ENCODE measurements at regions not wholly inside any gene's neighbourhood (a gene's known extent, or its start where the extent isn't known, plus 50 kb on each side); places are given as distances from the start of the nearest gene placed in this dataset.

DNA sequence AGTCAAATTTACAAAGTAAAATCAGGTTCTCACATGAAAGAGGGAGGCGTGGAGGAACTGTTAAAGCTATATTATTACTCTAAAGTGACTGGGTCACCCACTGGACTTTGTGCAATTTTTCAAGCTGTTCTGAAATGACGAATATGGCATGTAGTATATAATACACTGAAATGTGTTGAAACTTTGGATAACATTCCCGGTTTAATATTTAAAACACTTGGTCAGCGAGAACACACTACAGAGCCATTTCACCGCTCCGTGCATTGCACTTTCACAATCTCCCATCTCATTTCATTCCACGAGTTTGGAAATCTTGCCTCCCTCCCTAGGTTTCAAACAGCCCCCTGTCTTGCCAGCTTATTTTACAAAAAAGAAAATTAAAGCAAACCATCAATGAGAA, 337.9 kb downstream of the WDR11 start:
- Histone ChIP-seq H3K27me3 (ENCODE audit: control insufficient read depth, insufficient read depth, low read length) (no peaks in the 10 kb centered on the region), H3K27ac (ENCODE audit: low read depth, low read length) (peak overlapping the region; percentile 67), H3K4me1 (ENCODE audit: control insufficient read depth, insufficient read depth, low read length) (peaks cover 6% of the 10 kb centered on the region), H3K4me3 (ENCODE audit: low read length) (no peak overlapping the region), H3K36me3 (ENCODE audit: control insufficient read depth, insufficient read depth, low read length) (no peaks in the 10 kb centered on the region), H3K9ac (ENCODE audit: low read length) (no peak overlapping the region)

DNA sequence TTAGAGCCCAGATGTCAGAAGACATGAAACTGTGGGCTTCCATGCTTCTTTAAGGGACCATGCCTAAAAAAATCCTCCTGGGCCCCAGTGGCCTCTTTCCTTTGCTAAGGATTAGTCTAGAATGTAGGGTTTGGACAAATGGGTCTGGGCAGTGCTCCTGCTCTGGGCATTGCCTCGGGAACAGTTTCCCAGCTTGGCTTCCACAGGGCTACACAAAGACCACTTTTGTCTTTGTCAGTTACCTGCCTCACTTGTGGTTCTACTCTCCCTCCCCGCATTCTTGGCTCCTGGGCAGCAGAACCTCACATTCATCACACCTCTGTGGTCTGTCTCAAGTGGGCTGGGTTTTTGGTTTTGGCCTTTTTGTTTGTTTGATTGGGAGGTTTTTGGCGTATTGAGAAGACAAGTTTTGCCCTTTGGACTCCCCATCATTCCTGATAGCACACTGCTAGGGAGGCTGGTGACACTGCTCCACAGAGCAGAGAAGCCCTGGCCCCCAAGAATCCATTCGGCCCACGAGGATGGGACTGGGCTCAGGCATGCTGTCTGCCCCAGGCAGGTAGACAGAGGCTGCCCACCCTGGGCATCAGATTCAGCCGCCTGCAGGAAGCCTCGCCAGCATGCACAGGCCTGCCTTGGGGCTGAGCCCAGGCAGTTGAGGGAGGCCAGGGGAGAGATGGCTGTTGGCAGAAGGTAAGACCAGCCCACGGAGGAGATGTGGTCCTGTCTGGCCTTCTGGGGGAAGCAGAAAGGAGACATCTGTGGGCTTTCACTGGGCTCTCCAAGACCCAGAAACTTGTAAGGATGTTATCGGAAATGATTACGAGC, 343.7 kb downstream of the WDR11 start:
- no peak overlapping the region for H3K27ac ChIP-seq (ENCODE audit: low read depth, low read length)
- H3K27me3 ChIP-seq (ENCODE audit: control insufficient read depth, insufficient read depth, low read length), result no peaks in the 10 kb centered on the region
- no peaks in the 10 kb centered on the region for H3K4me1 ChIP-seq (ENCODE audit: control insufficient read depth, insufficient read depth, low read length)
- H3K36me3 ChIP-seq (ENCODE audit: control insufficient read depth, insufficient read depth, low read length), result no peaks in the 10 kb centered on the region
- no peak overlapping the region for H3K4me3 ChIP-seq (ENCODE audit: low read length)
- H3K9ac ChIP-seq (ENCODE audit: low read length), result no peak overlapping the region

DNA sequence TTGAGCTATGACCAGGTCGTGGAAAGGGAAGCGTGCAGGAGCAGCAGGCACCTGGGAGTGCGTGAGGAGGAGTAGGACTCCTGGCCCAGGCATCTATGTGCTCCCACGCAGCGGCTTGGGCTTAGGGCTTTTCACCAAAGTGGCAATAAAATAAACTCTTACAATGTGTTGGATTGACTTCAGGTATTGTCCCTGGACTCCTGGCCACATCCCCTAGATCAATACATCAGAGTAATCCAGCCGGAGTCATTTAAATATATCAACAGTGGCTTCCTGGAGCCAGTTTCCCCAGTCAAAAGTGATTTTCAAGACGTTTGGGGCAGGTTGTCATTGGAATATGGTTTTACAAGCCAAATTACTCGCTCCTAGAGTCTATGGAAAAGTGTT, 344.4 kb downstream of the WDR11 start:
- Histone ChIP-seq H3K27me3 (ENCODE audit: control insufficient read depth, insufficient read depth, low read length) (no peaks in the 10 kb centered on the region), H3K27ac (ENCODE audit: low read depth, low read length) (no peak overlapping the region), H3K4me1 (ENCODE audit: control insufficient read depth, insufficient read depth, low read length) (no peaks in the 10 kb centered on the region), H3K9ac (ENCODE audit: low read length) (no peak overlapping the region), H3K36me3 (ENCODE audit: control insufficient read depth, insufficient read depth, low read length) (no peaks in the 10 kb centered on the region), H3K4me3 (ENCODE audit: low read length) (no peak overlapping the region)

DNA sequence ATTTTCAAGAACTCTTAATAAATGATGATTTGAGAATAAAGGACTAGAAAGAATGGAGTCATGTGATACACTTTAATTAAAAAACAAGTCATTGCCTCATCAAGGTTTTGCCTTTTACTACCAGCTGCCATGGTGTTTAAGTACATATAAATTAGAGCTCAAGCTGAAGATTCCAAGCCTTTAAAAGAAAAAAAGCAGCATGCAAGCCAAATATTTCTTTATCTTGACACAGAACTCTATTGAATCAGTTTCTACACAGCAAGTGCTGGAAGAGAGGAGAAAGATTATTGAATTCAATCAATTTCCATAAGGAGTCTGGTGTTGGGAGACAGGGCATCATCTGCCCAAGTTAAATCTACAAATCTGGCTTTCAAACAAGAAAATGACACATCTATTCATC, 347.9 kb downstream of the WDR11 start:
- Histone ChIP-seq H3K4me3 (ENCODE audit: low read length) (no peak overlapping the region), H3K9ac (ENCODE audit: low read length) (no peak overlapping the region), H3K27me3 (ENCODE audit: control insufficient read depth, insufficient read depth, low read length) (no peaks in the 10 kb centered on the region), H3K27ac (ENCODE audit: low read depth, low read length) (no peak overlapping the region), H3K4me1 (ENCODE audit: control insufficient read depth, insufficient read depth, low read length) (no peaks in the 10 kb centered on the region), H3K36me3 (ENCODE audit: control insufficient read depth, insufficient read depth, low read length) (no peaks in the 10 kb centered on the region)

DNA sequence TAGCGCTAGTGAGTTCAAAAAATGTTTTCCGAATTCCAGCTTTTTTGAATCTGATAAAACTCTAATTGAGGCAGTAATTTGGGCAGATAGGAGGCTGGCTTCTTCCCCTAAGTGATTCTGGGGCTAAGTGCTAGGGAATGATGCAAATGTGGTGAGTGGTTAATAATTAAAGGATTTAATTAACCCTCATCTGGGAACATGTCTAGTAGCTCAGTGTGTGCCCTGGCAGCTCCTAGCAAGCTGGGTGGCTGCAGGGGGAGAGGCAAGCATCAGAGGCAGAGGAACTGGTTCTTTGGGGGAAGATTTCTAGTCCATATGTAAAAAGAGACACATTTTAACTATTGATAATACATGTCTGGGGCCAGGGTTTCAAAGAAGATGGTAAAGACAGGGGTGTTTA, 354.5 kb downstream of the WDR11 start:
- no peaks in the 10 kb centered on the region for H3K27me3 ChIP-seq (ENCODE audit: control insufficient read depth, insufficient read depth, low read length)
- no peaks in the 10 kb centered on the region for H3K4me1 ChIP-seq (ENCODE audit: control insufficient read depth, insufficient read depth, low read length)
- H3K27ac ChIP-seq (ENCODE audit: low read depth, low read length), result no peak overlapping the region
- no peaks in the 10 kb centered on the region for H3K36me3 ChIP-seq (ENCODE audit: control insufficient read depth, insufficient read depth, low read length)
- H3K4me3 ChIP-seq (ENCODE audit: low read length), result no peak overlapping the region
- H3K9ac ChIP-seq (ENCODE audit: low read length), result no peak overlapping the region

DNA sequence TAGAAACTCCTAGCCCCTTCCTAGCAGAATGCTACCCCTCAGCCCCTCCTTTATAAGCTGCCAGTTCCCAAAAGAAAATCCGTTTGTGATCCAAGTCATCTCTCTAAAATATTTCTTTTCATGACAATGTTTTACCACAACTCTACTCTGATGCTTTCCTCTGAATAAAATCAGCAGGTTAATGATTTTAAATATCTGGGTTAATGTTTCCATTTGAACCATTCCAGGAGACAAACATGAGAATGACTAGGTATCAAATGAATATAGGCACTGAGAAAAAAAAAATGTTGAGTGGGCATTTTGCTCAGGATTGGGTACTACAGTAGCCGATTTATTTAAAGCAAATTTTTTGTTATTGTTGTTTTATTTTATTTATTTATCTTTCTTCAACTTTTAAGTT, 360.3 kb downstream of the WDR11 start:
- peaks cover 5% of the 10 kb centered on the region for H3K4me1 ChIP-seq (ENCODE audit: control insufficient read depth, insufficient read depth, low read length)
- no peaks in the 10 kb centered on the region for H3K27me3 ChIP-seq (ENCODE audit: control insufficient read depth, insufficient read depth, low read length)
- no peak overlapping the region for H3K4me3 ChIP-seq (ENCODE audit: low read length)
- no peak overlapping the region for H3K9ac ChIP-seq (ENCODE audit: low read length)
- H3K36me3 ChIP-seq (ENCODE audit: control insufficient read depth, insufficient read depth, low read length), result no peaks in the 10 kb centered on the region
- no peak overlapping the region for H3K27ac ChIP-seq (ENCODE audit: low read depth, low read length)

DNA sequence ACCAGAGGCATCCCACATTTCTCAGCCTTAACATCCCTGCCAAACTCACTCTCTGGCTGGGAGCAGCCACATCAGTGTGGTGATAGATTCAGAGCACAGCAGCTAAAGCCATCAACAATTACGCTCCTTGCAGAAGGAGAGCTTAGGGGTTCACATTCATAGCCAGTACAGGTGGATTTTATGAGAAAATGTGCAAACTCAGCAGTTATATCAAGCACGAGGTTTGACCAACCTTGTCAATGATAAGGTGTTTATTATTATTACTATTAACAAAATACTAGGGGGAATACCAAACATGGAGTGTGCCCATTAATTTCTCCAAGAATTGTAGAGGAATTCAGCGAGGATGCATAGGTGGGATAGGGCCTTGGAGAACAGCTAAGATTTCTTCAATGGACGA, 362.3 kb downstream of the WDR11 start:
- Histone ChIP-seq H3K9ac (ENCODE audit: low read length) (no peak overlapping the region), H3K4me1 (ENCODE audit: control insufficient read depth, insufficient read depth, low read length) (peaks cover 9% of the 10 kb centered on the region), H3K4me3 (ENCODE audit: low read length) (no peak overlapping the region), H3K27ac (ENCODE audit: low read depth, low read length) (no peak overlapping the region), H3K27me3 (ENCODE audit: control insufficient read depth, insufficient read depth, low read length) (no peaks in the 10 kb centered on the region), H3K36me3 (ENCODE audit: control insufficient read depth, insufficient read depth, low read length) (no peaks in the 10 kb centered on the region)

DNA sequence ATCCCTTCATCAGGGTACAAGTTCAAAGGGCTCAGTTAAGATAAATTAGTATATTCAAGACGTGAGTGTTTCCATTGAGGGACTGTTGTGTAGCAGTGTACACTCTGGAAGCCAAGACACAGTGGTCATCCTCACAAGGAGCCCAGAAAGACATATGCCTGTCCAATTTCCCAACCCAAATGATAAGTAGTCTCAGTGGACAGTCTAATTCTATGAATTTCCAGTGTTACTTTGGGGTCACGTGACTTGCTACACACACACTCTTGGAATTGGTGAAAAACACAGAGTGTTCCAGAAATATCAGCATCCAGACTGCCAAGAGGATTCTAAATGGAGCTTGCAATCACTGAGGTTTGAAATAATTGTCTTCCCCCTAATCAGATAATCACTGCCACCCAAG, 365.1 kb downstream of the WDR11 start:
- no peak overlapping the region for H3K9ac ChIP-seq (ENCODE audit: low read length)
- peaks cover 9% of the 10 kb centered on the region for H3K4me1 ChIP-seq (ENCODE audit: control insufficient read depth, insufficient read depth, low read length)
- no peak overlapping the region for H3K4me3 ChIP-seq (ENCODE audit: low read length)
- H3K36me3 ChIP-seq (ENCODE audit: control insufficient read depth, insufficient read depth, low read length), result no peaks in the 10 kb centered on the region
- H3K27me3 ChIP-seq (ENCODE audit: control insufficient read depth, insufficient read depth, low read length), result no peaks in the 10 kb centered on the region
- H3K27ac ChIP-seq (ENCODE audit: low read depth, low read length), result peak overlapping the region; percentile 68

DNA sequence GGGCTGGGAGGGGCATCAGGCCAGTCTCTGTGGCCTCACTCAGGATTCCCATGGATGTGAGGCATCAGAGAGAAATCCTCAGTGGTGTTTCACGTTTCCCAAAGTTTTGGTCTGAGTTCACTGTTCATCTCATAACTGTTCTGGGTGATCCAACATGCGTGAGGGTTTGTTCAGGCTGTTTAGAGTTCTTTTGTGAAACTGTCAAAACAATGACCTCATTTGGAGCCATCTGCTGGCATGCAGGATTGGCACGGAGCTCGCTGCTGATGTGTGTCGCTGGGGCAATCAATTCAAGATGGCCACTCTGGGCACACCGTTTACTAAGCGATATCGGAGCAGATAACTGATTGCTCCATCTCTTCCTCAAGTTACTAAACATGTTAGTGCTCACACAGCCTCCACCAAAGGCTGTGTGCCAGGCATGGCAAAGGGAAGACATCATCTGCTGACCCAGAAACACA, 365.6 kb downstream of the WDR11 start:
- H3K9ac ChIP-seq (ENCODE audit: low read length), result no peak overlapping the region
- peaks cover 9% of the 10 kb centered on the region for H3K4me1 ChIP-seq (ENCODE audit: control insufficient read depth, insufficient read depth, low read length)
- no peak overlapping the region for H3K4me3 ChIP-seq (ENCODE audit: low read length)
- no peaks in the 10 kb centered on the region for H3K36me3 ChIP-seq (ENCODE audit: control insufficient read depth, insufficient read depth, low read length)
- peak overlapping the region; percentile 68 for H3K27ac ChIP-seq (ENCODE audit: low read depth, low read length)
- H3K27me3 ChIP-seq (ENCODE audit: control insufficient read depth, insufficient read depth, low read length), result no peaks in the 10 kb centered on the region

DNA sequence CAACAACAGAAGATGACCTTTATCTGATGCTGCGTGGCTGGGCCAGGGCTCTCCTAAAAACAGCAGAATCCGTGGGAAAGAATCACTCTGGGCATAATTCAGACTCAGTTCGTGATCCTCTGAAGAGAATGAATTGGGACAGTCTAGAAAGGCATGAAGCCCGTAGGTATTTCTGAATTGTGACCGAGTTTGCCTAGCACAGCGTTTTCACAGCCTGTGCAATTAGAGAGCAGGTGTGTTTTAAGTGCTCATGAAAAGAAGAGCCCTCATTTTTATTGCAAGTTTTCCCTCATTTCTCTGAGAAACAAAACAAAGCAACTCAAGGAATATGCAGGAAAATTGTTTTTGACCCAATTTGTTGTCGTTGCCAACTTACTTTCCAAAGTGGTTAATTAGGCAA, 366.2 kb downstream of the WDR11 start:
- no peak overlapping the region for H3K9ac ChIP-seq (ENCODE audit: low read length)
- peak overlapping the region; percentile 68 for H3K27ac ChIP-seq (ENCODE audit: low read depth, low read length)

DNA sequence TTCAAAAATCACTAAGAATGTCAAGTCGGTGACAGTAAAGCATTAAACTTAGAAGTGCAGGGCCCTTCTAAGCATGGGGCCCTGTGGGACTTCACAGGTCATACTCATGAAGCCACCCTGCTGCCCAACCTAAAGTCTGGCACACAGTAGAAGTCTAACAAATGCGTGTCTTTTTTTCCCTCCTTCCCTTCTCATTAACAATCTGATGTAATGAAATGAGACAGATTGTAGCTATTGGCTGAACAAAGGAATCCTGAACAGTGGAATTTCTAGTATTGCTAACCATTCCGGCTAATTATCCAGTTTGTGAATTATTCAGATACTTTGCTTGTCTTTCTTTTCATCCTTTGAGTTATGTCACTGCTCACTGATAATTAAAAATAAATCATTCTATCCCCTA, 369.9 kb downstream of the WDR11 start:
- Histone ChIP-seq H3K27me3 (ENCODE audit: control insufficient read depth, insufficient read depth, low read length) (no peaks in the 10 kb centered on the region), H3K27ac (ENCODE audit: low read depth, low read length) (no peak overlapping the region), H3K9ac (ENCODE audit: low read length) (no peak overlapping the region), H3K4me3 (ENCODE audit: low read length) (no peak overlapping the region), H3K36me3 (ENCODE audit: control insufficient read depth, insufficient read depth, low read length) (no peaks in the 10 kb centered on the region), H3K4me1 (ENCODE audit: control insufficient read depth, insufficient read depth, low read length) (peaks cover 8% of the 10 kb centered on the region)

More for the DNA sequence above, 366.2 kb downstream of the WDR11 start:
- Histone ChIP-seq H3K27me3 (ENCODE audit: control insufficient read depth, insufficient read depth, low read length) (no peaks in the 10 kb centered on the region), H3K36me3 (ENCODE audit: control insufficient read depth, insufficient read depth, low read length) (no peaks in the 10 kb centered on the region), H3K4me3 (ENCODE audit: low read length) (no peak overlapping the region), H3K4me1 (ENCODE audit: control insufficient read depth, insufficient read depth, low read length) (peaks cover 9% of the 10 kb centered on the region)

DNA sequence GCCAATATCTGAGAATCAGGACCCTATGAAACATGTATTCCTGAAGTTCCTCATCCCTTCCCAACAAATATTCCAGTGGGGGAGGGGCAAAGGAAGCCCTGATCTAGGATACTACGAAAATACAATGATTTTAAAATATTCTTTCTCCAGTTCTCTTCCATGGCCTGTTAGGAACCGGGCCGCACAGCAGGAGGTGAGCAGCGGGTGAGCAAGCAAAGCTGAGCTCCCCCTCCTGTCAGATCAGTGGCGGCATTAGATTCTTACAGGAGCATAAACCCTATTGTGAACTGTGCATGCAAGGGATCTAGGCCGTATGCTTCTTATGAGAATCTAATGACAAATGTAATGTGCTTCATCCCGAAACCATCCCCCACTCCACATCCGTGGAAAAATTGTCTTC, 370.8 kb downstream of the WDR11 start:
- no peak overlapping the region for H3K4me3 ChIP-seq (ENCODE audit: low read length)
- no peak overlapping the region for H3K27ac ChIP-seq (ENCODE audit: low read depth, low read length)
- no peak overlapping the region for H3K9ac ChIP-seq (ENCODE audit: low read length)
- peaks cover under 1% of the 10 kb centered on the region for H3K4me1 ChIP-seq (ENCODE audit: control insufficient read depth, insufficient read depth, low read length)
- H3K36me3 ChIP-seq (ENCODE audit: control insufficient read depth, insufficient read depth, low read length), result no peaks in the 10 kb centered on the region
- no peaks in the 10 kb centered on the region for H3K27me3 ChIP-seq (ENCODE audit: control insufficient read depth, insufficient read depth, low read length)

DNA sequence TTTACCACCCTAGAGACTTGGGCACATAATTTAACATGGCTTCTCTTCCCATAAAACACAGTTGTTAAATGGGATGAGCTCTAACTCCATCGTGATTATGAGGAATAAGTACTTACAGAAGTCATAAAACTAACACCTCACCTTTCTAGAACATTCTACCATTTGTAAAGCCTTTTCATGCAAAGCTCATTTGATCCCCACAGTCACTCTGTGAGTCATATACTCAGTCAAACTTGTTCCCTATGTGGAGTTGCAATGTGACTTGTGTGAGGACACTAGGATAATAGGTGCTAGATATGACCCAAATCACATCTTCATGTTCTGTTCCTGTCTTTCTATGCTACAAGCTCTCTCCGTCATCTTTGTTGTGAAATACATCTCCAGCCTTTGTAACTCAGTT, 371.7 kb downstream of the WDR11 start:
- H3K27ac ChIP-seq (ENCODE audit: low read depth, low read length), result no peak overlapping the region
- H3K4me1 ChIP-seq (ENCODE audit: control insufficient read depth, insufficient read depth, low read length), result no peaks in the 10 kb centered on the region
- H3K36me3 ChIP-seq (ENCODE audit: control insufficient read depth, insufficient read depth, low read length), result no peaks in the 10 kb centered on the region

More for the DNA sequence above, 371.7 kb downstream of the WDR11 start:
- H3K27me3 ChIP-seq (ENCODE audit: control insufficient read depth, insufficient read depth, low read length), result no peaks in the 10 kb centered on the region
- H3K9ac ChIP-seq (ENCODE audit: low read length), result no peak overlapping the region
- no peak overlapping the region for H3K4me3 ChIP-seq (ENCODE audit: low read length)

Measured in rectal smooth muscle tissue (tissue), 1 donor.